SU-DHL-6 (cell line): ENCODE measurements at regions not wholly inside any gene's neighbourhood (a gene's known extent, or its start where the extent isn't known, plus 50 kb on each side); places are given as distances from the start of the nearest gene placed in this dataset.
"Not testable (repeated sequence)": the region's sequence is repeated elsewhere in the genome, so short reads cannot be mapped to it uniquely, and the experiment has no call there.

ENCODE experiments used
- H2AFZ ChIP-seq: fragments of 200-600 bp; sonication (generic); 2 replicates; pipeline ENCODE4 v1.6.1; 2014; ENCODE audit warnings: low read depth, mild to moderate bottlenecking, moderate library complexity, mixed read lengths, antibody characterized with exemption, low read length; ENCODE audit not compliant: severe bottlenecking
- H3F3A ChIP-seq: fragments of 200-600 bp; shearing (Covaris generic); 2 replicates; pipeline ENCODE4 v1.6.0; 2016; ENCODE audit warnings: antibody characterized with exemption, mild to moderate bottlenecking; ENCODE audit not compliant: insufficient read depth
- H3K27ac ChIP-seq: fragments of 200-600 bp; sonication (generic); 2 replicates; pipeline ENCODE4 v1.5.1; 2016; ENCODE audit warnings: low read depth, mild to moderate bottlenecking, low read length, moderate library complexity, mixed read lengths
- H3K27me3 ChIP-seq: fragments of 200-600 bp; sonication (generic), shearing (Covaris generic); 2 replicates; pipeline ENCODE4 v1.6.0; 2014; ENCODE audit warnings: mild to moderate bottlenecking, low read length
- H3K36me3 ChIP-seq: fragments of 200-600 bp; sonication (generic); 2 replicates; pipeline ENCODE4 v1.6.1; 2014; ENCODE audit warnings: mild to moderate bottlenecking, low read length, mixed read lengths
- H3K4me2 ChIP-seq: fragments of 300-600, 200-600 bp; shearing (Covaris generic), sonication (generic); 2 replicates; pipeline ENCODE4 v1.6.0; 2014; ENCODE audit warnings: low read length, low read depth, mild to moderate bottlenecking; ENCODE audit not compliant: poor library complexity, severe bottlenecking
- H3K4me3 ChIP-seq: fragments of 200-600 bp; sonication (generic); 2 replicates; pipeline ENCODE4 v1.5.1; 2014; ENCODE audit warnings: antibody characterized with exemption, low read length, mild to moderate bottlenecking, mixed read lengths; ENCODE audit not compliant: insufficient read depth, poor library complexity, severe bottlenecking
- H3K79me2 ChIP-seq: fragments of 200-600 bp; sonication (generic); 2 replicates; pipeline ENCODE4 v1.6.1; 2014; ENCODE audit warnings: mild to moderate bottlenecking, low read length, moderate library complexity; ENCODE audit not compliant: insufficient read depth
- H3K9ac ChIP-seq: fragments of 200-600 bp; sonication (generic); 2 replicates; pipeline ENCODE4 v1.7.0; 2014; ENCODE audit warnings: mild to moderate bottlenecking, low read length
- H3K9me2 ChIP-seq: fragments of 200-600 bp; sonication (generic); replicated peaks from 2 replicates; pipeline ENCODE4 v1.6.1; 2014; ENCODE audit warnings: low read length; ENCODE audit not compliant: insufficient read depth
- H3K9me3 ChIP-seq: fragments of 200-600 bp; sonication (generic); 2 replicates; pipeline ENCODE4 v1.6.1; 2014; ENCODE audit warnings: low read length, mixed read lengths; ENCODE audit not compliant: insufficient read depth
- H4K20me1 ChIP-seq: fragments of 200-600 bp; sonication (generic); 2 replicates; pipeline ENCODE4 v1.6.1; 2014; ENCODE audit warnings: low read depth, mild to moderate bottlenecking, antibody characterized with exemption, low read length, moderate library complexity, mixed read lengths
- EZH2phosphoT487 ChIP-seq: fragments of 200-600 bp; sonication (generic), shearing (Covaris generic); conservative IDR thresholded peaks from 2 replicates; pipeline ENCODE4 v1.6.1; 2018; ENCODE audit warnings: mild to moderate bottlenecking, antibody characterized with exemption, low read length, moderate library complexity, mixed read lengths
- TF ChIP-seq, protein P1 (sequence below): fragments of 200-600 bp; sonication (generic); IDR thresholded peaks from one replicate; pipeline ENCODE4 v1.5.1; 2017; ENCODE audit warnings: antibody characterized with exemption, mild to moderate bottlenecking, low read length, moderate library complexity; ENCODE audit not compliant: insufficient read depth, poor library complexity, severe bottlenecking

DNA sequence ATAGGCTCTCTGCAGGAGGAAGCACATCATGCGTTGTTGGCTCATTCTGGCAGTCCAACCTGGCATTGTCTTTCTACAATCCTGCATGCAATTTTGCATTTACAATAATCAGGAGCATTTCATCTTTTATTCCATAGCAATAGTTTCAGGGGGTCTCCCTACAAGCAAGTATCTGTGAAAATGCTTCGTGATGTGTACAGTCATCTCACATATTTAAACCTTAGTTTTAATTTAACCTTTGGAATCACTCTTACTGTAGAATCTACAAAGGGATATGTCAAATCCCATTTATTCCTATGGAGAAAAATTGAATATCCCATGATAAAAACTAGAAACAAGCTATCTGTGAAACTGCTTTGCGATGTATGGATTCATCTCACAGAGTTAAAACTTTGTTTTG is 112.0 kb upstream of the WSB1 start:
- Histone ChIP-seq H3K36me3 (no peaks in the 10 kb centered on the region), H2AFZ (no peak overlapping the region), H3K79me2 (no peaks in the 10 kb centered on the region), H3K27me3 (no peaks in the 10 kb centered on the region), H3K4me3 (no peak overlapping the region), H3K9me3 (peaks cover 23% of the 10 kb centered on the region; the same call in 1 of the 2 replicates), H3K27ac (no peak overlapping the region), H3K4me2 (no peak overlapping the region), H3K9me2 (no peaks in the 10 kb centered on the region), H3K9ac (no peak overlapping the region), H4K20me1 (no peaks in the 10 kb centered on the region), H3F3A (no peaks in the 10 kb centered on the region)
- TF ChIP-seq, protein P1, sequence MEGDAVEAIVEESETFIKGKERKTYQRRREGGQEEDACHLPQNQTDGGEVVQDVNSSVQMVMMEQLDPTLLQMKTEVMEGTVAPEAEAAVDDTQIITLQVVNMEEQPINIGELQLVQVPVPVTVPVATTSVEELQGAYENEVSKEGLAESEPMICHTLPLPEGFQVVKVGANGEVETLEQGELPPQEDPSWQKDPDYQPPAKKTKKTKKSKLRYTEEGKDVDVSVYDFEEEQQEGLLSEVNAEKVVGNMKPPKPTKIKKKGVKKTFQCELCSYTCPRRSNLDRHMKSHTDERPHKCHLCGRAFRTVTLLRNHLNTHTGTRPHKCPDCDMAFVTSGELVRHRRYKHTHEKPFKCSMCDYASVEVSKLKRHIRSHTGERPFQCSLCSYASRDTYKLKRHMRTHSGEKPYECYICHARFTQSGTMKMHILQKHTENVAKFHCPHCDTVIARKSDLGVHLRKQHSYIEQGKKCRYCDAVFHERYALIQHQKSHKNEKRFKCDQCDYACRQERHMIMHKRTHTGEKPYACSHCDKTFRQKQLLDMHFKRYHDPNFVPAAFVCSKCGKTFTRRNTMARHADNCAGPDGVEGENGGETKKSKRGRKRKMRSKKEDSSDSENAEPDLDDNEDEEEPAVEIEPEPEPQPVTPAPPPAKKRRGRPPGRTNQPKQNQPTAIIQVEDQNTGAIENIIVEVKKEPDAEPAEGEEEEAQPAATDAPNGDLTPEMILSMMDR, result no peak
- no peak for TF ChIP-seq EZH2phosphoT487

DNA sequence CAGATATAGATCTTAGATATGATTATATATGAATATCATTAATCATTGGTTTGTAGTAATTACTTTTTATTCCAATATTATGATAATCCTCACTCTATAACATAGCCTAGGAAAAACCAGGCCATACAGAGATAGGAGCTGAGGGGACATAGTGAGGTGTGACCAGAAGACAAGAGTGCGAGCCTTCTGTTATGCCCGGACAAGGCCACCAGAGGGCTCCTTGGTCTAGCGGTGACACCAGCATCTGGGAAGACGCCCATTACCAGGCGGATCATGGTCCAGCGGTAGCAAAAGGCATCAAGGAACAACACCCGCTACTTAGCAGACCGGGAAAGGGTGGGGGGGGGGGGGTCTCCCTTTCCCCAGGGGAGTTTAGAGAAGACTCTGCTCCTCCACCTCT is 96.4 kb upstream of the WSB1 start:
- not testable (repeated sequence) for H3K36me3 ChIP-seq, H3K79me2 ChIP-seq, H2AFZ ChIP-seq, H3K9me2 ChIP-seq, H3K4me2 ChIP-seq, H4K20me1 ChIP-seq, H3F3A ChIP-seq, H3K9ac ChIP-seq, H3K4me3 ChIP-seq, H3K27ac ChIP-seq, H3K27me3 ChIP-seq
- peaks cover 18% of the 10 kb centered on the region; the same call in 1 of the 2 replicates for H3K9me3 ChIP-seq

DNA sequence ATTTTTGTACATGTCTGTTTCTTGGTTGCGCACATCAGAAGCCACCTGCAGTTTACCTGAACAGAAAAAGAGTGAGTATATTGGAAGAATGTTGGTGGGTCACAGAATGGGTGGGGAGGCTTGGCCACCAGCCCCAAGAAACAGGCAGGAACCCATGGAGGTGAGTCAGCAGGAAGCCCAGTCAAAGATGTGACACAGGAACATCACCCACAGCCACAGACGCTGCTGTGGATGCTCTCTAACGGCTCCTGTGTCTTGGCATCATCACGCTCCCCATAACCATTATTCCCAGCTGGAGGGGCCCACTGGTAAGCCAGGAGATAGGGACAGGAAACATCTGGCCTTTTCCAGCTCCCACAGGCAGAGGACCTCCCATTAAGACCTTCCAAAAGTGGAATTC is 94.0 kb upstream of the WSB1 start:
- peaks cover 18% of the 10 kb centered on the region; the same call in 1 of the 2 replicates for H3K9me3 ChIP-seq
- no peaks in the 10 kb centered on the region for H4K20me1 ChIP-seq
- no peaks in the 10 kb centered on the region for H3F3A ChIP-seq
- H3K4me2 ChIP-seq, result no peak overlapping the region
- H3K27ac ChIP-seq, result no peak overlapping the region
- no peak overlapping the region for H3K4me3 ChIP-seq
- TF ChIP-seq, protein P1, result no peak
- no peak for TF ChIP-seq EZH2phosphoT487
- no peaks in the 10 kb centered on the region for H3K27me3 ChIP-seq
- no peak overlapping the region for H2AFZ ChIP-seq
- H3K36me3 ChIP-seq, result no peaks in the 10 kb centered on the region
- H3K79me2 ChIP-seq, result no peaks in the 10 kb centered on the region
- H3K9me2 ChIP-seq, result no peaks in the 10 kb centered on the region
- no peak overlapping the region for H3K9ac ChIP-seq

DNA sequence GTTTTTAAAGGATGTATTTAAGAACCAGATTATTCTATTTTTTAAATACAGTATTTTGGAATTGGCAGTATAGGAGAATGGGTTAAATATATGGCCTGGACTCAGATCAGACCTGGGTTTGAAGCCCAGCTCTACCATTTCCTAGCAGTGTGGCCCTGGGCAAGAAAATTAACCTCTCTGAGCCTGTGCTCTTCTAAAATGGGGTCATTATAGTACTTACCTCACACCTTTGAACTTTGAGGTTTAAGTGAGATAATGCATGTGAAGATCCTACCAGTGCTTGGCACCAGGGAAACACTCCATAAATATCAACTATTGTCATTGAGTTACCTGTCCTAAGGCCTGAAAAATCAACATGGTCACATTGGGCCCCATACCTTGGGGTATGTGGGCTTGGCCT is 93.4 kb upstream of the WSB1 start:
- Histone ChIP-seq H3K27ac (no peak overlapping the region), H3K9ac (no peak overlapping the region), H3K9me2 (no peaks in the 10 kb centered on the region), H3K79me2 (no peaks in the 10 kb centered on the region), H2AFZ (no peak overlapping the region), H3K27me3 (no peaks in the 10 kb centered on the region), H3K4me3 (no peak overlapping the region), H3K4me2 (no peak overlapping the region), H4K20me1 (no peaks in the 10 kb centered on the region), H3K36me3 (no peaks in the 10 kb centered on the region), H3F3A (no peaks in the 10 kb centered on the region), H3K9me3 (peaks cover 15% of the 10 kb centered on the region; the same call in 1 of the 2 replicates)
- TF ChIP-seq, protein P1, result no peak
- no peak for TF ChIP-seq EZH2phosphoT487
